Keratinocyte (primary cell): ENCODE measurements at regions not wholly inside any gene's neighbourhood (a gene's known extent, or its start where the extent isn't known, plus 50 kb on each side); places are given as distances from the start of the nearest gene placed in this dataset.

Source experiments
- DNase-seq: peaks from one replicate; pipeline ENCODE4 v3.0.0-alpha.2; 2011; ENCODE audit warnings: low read depth, missing footprints, low spot score
- FAIRE-seq: peaks from 2 replicates; lab custom pipeline; 2011; peaks lifted over from hg19 to GRCh38; lab: Jason Lieb, UNC
- H2AFZ ChIP-seq: 2 replicates; pipeline ENCODE4 v1.6.0; 2012; ENCODE audit warnings: low read length, control low read depth, inconsistent platforms; ENCODE audit not compliant: control insufficient read depth
- H3K27ac ChIP-seq: 2 replicates; pipeline ENCODE4 v1.5.1; 2011; ENCODE audit warnings: low read length; ENCODE audit not compliant: control insufficient read depth, insufficient read depth
- H3K27me3 ChIP-seq: 3 replicates; pipeline ENCODE4 v1.6.0; 2011; ENCODE audit warnings: low read length; ENCODE audit not compliant: control insufficient read depth, insufficient read depth; ENCODE audit errors: extremely low read depth
- H3K36me3 ChIP-seq, 2 experiments: 2 replicates in 1 of 2; 3 replicates in 1 of 2; pipeline ENCODE4 v1.5.1; 2011; ENCODE audit warnings: low read length in 2 of 2, mild to moderate bottlenecking in 1 of 2; ENCODE audit not compliant: control insufficient read depth in 2 of 2, insufficient read depth in 2 of 2; ENCODE audit errors: extremely low read depth in 1 of 2
- H3K4me1 ChIP-seq: 3 replicates; pipeline ENCODE4 v1.5.1; 2011; ENCODE audit warnings: low read length; ENCODE audit not compliant: control insufficient read depth, insufficient read depth; ENCODE audit errors: extremely low read depth
- H3K4me2 ChIP-seq: 3 replicates; pipeline ENCODE4 v1.6.0; 2011; ENCODE audit warnings: low read depth, low read length; ENCODE audit not compliant: control insufficient read depth, insufficient read depth; ENCODE audit errors: extremely low read depth
- H3K4me3 ChIP-seq, 3 experiments: fragments of 200-600 bp in 1 of 3; sonication (generic) in 1 of 3; 2 replicates in 2 of 3; 3 replicates in 1 of 3; pipeline ENCODE4 v1.5.1; 2011 to 2016; ENCODE audit warnings: low read length in 3 of 3, mild to moderate bottlenecking in 3 of 3, control low read depth in 2 of 3, inconsistent platforms in 1 of 3, low read depth in 1 of 3, mixed read lengths in 1 of 3, mixed run types in 1 of 3, moderate library complexity in 1 of 3; ENCODE audit not compliant: control insufficient read depth in 2 of 3, insufficient read depth in 2 of 3; ENCODE audit errors: extremely low read depth in 1 of 3
- H3K79me2 ChIP-seq: 2 replicates; pipeline ENCODE4 v1.6.0; 2012; ENCODE audit warnings: low read length; ENCODE audit not compliant: control insufficient read depth, insufficient read depth
- H3K9ac ChIP-seq: 3 replicates; pipeline ENCODE4 v1.6.0; 2011; ENCODE audit warnings: low read length; ENCODE audit not compliant: control insufficient read depth, insufficient read depth; ENCODE audit errors: extremely low read depth
- H3K9me1 ChIP-seq: 3 replicates; pipeline ENCODE4 v1.6.0; 2011; ENCODE audit warnings: low read length; ENCODE audit not compliant: control insufficient read depth, insufficient read depth; ENCODE audit errors: extremely low read depth
- H3K9me3 ChIP-seq: 2 replicates; pipeline ENCODE4 v1.5.1; 2012; ENCODE audit warnings: low read depth, low read length; ENCODE audit not compliant: control insufficient read depth
- H4K20me1 ChIP-seq: 3 replicates; pipeline ENCODE4 v1.6.0; 2011; ENCODE audit warnings: low read length; ENCODE audit not compliant: control insufficient read depth, insufficient read depth; ENCODE audit errors: extremely low read depth
- CTCF ChIP-seq, 3 experiments: IDR thresholded peaks in 1 of 3; conservative IDR thresholded peaks in 1 of 3; optimal IDR thresholded peaks in 1 of 3; 2 replicates in 2 of 3; 3 replicates in 1 of 3; pipeline versions ENCODE3 to v1.5.1; 2011; ENCODE audit warnings: low read length in 3 of 3, mild to moderate bottlenecking in 3 of 3, moderate library complexity in 2 of 3, control low read depth in 1 of 3, inconsistent platforms in 1 of 3; ENCODE audit not compliant: insufficient read depth in 2 of 3; ENCODE audit errors: extremely low read depth in 1 of 3
- EZH2 ChIP-seq: IDR thresholded peaks from one replicate; pipeline ENCODE4 v1.6.1; 2012; ENCODE audit warnings: inconsistent platforms, mild to moderate bottlenecking, low read length, moderate library complexity
- dilution Hi-C: fragments of 300-500 bp; cut with MboI; formaldehyde crosslinking; loops from one replicate; pipeline ENCODE4 v1.7.0; 2020; ENCODE audit warnings: low sequenced_read_pairs; ENCODE audit not compliant: extremely low pct_ligation_motif_present

GRCh38 chr4:22021106-22021505 lies 72.5 kb upstream of the KCNIP4 start:
- Histone ChIP-seq H4K20me1 (no peaks in the 10 kb centered on the region), H3K9me1 (no peaks in the 10 kb centered on the region), H3K36me3 (no peaks in the 10 kb centered on the region), H3K9ac (no peak overlapping the region), H3K4me1 (no peaks in the 10 kb centered on the region), H3K4me3 (no peak overlapping the region), H3K27me3 (no peaks in the 10 kb centered on the region), H3K4me2 (no peak overlapping the region), H2AFZ (no peak overlapping the region), H3K27ac (no peak overlapping the region), H3K79me2 (no peaks in the 10 kb centered on the region), H3K9me3 (no peaks in the 10 kb centered on the region)
- FAIRE-seq (no peak), DNase-seq (no peak)
- TF ChIP-seq CTCF (optimal IDR thresholded peaks at IDR 0.05 in 1 of 3, IDR thresholded peaks at IDR 0.05 in 1 of 3, conservative IDR thresholded peaks at IDR 0.05 in 1 of 3; ENCODE audit: extremely low read depth in 1 of 3, insufficient read depth in 2 of 3, low read length in 3 of 3): no peak
- no peak for TF ChIP-seq EZH2
- dilution Hi-C loops: no loop called here

GRCh38 chr4:22020129-22020528 lies 71.6 kb upstream of the KCNIP4 start:
- no peaks in the 10 kb centered on the region for H3K9me1 ChIP-seq
- no peaks in the 10 kb centered on the region for H4K20me1 ChIP-seq
- H3K36me3 ChIP-seq: no peaks in the 10 kb centered on the region
- TF ChIP-seq CTCF (optimal IDR thresholded peaks at IDR 0.05 in 1 of 3, IDR thresholded peaks at IDR 0.05 in 1 of 3, conservative IDR thresholded peaks at IDR 0.05 in 1 of 3; ENCODE audit: extremely low read depth in 1 of 3, insufficient read depth in 2 of 3, low read length in 3 of 3): no peak
- no peak for TF ChIP-seq EZH2
- no peak overlapping the region for H3K4me2 ChIP-seq
- H3K27ac ChIP-seq: no peak overlapping the region
- no peaks in the 10 kb centered on the region for H3K79me2 ChIP-seq
- no peaks in the 10 kb centered on the region for H3K27me3 ChIP-seq
- H2AFZ ChIP-seq: no peak overlapping the region
- dilution Hi-C loops: no loop called here
- H3K9ac ChIP-seq: no peak overlapping the region
- H3K4me1 ChIP-seq: no peaks in the 10 kb centered on the region
- no peaks in the 10 kb centered on the region for H3K9me3 ChIP-seq
- no peak overlapping the region for H3K4me3 ChIP-seq
- FAIRE-seq: no peak
- DNase-seq: no peak
